GM12873 (cell line): ENCODE measurements at regions not wholly inside any gene's neighbourhood (a gene's known extent, or its start where the extent isn't known, plus 50 kb on each side); places are given as distances from the start of the nearest gene placed in this dataset.

Source experiments
- TF ChIP-seq, protein P1 (sequence below): IDR thresholded peaks from 2 replicates; pipeline ENCODE4 v1.5.1; 2012; ENCODE audit warnings: low read depth, mild to moderate bottlenecking, moderate library complexity, low read length, control low read depth; ENCODE audit not compliant: insufficient read depth; ENCODE audit errors: missing control alignments

DNA sequence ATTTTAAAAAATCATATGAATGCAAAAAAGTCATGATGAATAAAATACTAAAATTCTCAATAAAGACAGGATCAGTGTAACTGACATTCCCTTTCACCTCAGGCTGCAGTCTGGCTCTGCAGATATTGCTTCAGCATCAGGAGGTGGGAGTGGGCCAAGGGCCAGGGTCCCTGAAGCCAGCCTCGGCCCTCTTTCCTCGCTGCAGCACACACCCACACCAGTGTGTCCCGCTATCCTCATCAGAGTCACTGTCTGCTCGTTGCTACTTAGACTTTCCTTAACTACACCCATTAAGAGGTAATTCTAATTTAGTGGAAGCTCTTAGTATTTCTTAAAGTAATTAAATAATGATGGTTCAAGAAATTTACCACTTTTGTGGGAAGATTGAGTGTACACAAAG is 298.2 kb downstream of the UBE3D start:
- TF ChIP-seq, protein P1, sequence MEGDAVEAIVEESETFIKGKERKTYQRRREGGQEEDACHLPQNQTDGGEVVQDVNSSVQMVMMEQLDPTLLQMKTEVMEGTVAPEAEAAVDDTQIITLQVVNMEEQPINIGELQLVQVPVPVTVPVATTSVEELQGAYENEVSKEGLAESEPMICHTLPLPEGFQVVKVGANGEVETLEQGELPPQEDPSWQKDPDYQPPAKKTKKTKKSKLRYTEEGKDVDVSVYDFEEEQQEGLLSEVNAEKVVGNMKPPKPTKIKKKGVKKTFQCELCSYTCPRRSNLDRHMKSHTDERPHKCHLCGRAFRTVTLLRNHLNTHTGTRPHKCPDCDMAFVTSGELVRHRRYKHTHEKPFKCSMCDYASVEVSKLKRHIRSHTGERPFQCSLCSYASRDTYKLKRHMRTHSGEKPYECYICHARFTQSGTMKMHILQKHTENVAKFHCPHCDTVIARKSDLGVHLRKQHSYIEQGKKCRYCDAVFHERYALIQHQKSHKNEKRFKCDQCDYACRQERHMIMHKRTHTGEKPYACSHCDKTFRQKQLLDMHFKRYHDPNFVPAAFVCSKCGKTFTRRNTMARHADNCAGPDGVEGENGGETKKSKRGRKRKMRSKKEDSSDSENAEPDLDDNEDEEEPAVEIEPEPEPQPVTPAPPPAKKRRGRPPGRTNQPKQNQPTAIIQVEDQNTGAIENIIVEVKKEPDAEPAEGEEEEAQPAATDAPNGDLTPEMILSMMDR: no peak

DNA sequence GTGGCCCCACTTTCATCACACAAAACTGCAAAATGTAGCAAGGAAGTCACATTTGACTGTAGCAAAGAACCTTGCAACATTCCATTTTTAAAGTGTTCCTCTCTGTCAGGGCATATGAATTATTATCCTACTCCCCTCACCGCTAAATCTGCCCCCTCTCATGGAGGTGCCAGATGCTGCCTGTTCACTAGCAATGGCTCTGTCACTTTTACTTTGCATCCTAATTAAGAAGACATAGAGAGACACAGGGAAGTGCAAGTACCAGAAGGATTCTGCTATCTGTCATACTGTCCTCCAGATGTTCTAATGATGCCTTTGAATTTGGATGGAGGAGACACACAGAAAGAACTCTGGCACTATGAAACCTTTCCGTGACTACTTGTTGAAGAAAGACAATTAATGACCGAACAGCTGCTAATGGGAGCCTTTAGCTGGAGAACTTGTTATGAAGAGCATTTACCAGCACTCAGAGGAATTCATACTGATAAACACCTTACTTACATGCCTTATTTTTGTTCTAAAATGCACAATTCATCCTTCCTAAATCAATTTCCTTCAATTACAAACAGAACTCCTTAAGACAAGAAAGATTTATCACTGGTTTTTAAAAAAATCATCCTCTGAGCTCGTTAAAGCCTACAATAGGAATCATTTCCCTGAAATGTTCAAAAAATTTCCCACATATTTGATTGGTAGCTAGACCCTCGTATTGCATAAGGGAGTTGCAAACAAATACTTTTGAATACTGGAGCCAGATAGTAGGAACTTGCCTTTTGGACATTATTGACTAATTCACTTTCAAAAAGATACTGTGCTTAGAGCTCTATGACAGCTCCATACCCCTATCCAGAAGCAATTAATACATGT is 292.6 kb downstream of the UBE3D start:
- TF ChIP-seq, protein P1: no peak

DNA sequence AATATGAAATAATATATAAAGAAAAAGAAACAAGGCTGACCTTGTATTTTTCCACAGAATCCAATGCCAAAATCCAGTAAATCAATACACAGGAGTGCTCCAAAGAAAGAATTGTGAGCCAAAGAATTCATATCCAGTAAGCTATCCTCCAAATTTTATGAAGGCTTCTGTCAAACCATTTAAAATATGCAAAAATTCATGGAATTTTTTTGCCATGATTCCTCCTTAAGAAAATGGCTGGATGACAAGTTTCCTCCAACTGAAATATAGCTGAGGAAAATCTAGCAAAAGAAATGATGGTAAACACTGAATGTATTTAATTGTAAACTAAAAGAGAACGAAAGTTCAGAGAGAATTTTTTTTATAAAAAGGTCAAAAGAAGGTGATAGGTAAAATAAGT is 290.3 kb downstream of the UBE3D start:
- TF ChIP-seq, protein P1: no peak

DNA sequence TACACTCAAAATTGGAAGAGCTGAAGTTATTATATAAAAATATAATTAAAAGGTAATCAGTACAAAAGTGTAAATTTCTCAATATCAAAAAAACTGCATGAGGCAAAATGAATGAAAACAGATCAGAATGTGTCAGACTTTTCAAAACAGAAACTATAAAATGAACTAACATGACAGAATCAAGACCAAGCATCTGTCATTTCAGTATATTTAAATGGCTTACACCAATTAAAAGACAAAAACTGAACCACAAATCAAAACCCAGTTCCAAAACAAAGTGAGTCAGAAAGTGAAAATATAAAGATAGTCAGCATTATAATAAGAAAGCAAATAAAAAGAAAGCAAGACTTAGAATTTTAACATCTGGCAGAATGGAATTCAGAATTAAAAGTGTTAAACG is 289.7 kb downstream of the UBE3D start:
- TF ChIP-seq, protein P1: no peak

DNA sequence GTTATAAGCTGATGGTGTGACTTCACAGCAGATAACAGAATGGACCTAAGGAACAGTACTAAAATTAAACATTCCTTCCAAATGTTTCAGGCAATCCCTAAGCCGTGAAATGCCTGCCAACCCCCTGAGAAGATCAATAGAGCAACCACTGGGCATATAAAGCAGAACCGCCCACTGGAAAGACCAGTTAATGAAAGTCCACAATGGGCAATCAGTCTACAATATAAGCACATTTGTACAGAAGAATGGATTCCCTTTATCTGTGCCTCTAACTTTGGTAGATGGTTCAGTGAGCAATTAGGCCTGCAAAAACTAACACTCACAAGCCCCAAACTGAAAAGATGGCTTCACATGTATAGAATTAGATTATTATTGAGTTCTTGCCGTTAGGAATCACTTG is 286.6 kb downstream of the UBE3D start:
- TF ChIP-seq, protein P1: no peak

DNA sequence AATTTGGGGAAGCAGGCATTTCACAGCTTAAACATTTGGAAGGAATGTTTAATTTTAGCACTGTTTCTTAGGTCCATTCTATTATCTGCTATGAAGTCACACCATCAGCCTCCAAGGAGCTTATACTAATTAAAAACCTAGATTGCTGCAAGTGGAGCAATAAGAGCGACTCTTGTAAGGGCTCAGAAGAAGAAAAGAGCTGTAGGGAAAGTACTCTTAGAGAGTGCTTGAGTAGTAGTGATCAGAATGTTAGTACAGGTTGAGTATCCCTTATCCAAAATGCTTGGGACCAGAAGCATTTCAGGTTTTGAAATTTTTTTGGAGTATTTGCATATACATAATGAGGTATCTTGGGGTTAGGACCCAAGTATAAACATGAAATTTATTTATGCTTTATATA is 285.3 kb downstream of the UBE3D start:
- TF ChIP-seq, protein P1: no peak

DNA sequence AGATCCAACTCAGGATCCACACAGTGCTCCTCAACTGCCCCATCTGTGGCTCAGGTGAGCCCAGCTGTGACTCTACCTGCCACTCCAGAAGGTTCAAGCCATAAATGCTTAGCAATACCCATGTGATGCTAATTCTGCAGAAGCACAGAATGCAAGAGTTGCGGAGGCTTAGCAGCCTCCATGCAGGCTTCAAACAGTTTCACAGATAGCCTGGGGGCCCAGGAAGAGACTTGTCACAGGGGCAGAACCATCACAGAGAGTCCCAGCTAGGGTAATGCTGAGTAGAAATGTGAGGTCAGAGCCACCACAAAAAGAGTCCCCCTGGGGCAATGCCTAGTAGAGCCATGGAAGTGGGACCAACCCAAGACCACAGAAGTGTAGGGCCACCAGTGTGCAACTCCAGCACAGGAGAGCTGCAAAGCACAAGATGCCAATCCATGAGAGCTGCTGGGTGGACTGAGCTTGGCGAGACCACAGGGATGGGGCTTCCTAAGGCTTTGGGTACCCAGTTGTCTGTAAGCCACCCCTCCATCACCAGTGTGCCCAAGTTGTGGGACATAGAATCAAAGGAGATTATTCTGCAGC is 283.9 kb downstream of the UBE3D start:
- TF ChIP-seq, protein P1: no peak
